ENCODE measurements at regions not wholly inside any gene's neighbourhood (a gene's known extent, or its start where the extent isn't known, plus 50 kb on each side); places are given as distances from the start of the nearest gene placed in this dataset.

DNA sequence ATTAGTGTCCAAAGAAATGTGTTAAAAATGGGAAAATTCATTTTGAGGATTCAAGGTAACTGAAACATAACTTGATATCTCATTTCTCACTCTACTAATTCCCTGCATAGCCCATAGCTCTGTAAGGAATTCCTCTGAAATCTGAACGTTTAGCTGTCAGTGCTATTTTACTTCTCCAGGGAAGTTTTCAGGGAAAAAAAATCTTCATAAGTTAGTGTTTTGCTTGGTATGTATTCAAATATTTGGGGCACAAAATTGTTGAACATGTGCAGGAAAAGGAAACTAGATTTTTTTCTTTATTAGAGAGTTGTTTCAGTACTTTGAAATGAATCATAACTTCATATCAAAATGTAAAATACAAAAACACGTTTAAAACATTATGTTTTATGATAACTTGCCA, 891.4 kb downstream of the CENPC start:
- Histone ChIP-seq H3K4me3 (ENCODE audit: control insufficient read depth in 2 of 3, extremely low read depth in 1 of 3, insufficient read depth in 2 of 3, low read depth in 1 of 3, low read length in 3 of 3) (no peak overlapping the region), H3K27ac (ENCODE audit: control insufficient read depth, insufficient read depth, low read length) (no peak overlapping the region), H3K9ac (ENCODE audit: control insufficient read depth, extremely low read depth, insufficient read depth, low read length) (no peak overlapping the region), H2AFZ (ENCODE audit: control insufficient read depth, low read length) (no peak overlapping the region), H3K4me1 (ENCODE audit: control insufficient read depth, extremely low read depth, insufficient read depth, low read length) (no peaks in the 10 kb centered on the region), H4K20me1 (ENCODE audit: control insufficient read depth, extremely low read depth, insufficient read depth, low read length) (no peaks in the 10 kb centered on the region), H3K9me3 (ENCODE audit: control insufficient read depth, low read depth, low read length) (no peaks in the 10 kb centered on the region), H3K9me1 (ENCODE audit: control insufficient read depth, extremely low read depth, insufficient read depth, low read length) (no peaks in the 10 kb centered on the region), H3K27me3 (ENCODE audit: control insufficient read depth, extremely low read depth, insufficient read depth, low read length) (no peaks in the 10 kb centered on the region), H3K4me2 (ENCODE audit: control insufficient read depth, extremely low read depth, insufficient read depth, low read depth, low read length) (no peak overlapping the region), H3K79me2 (ENCODE audit: control insufficient read depth, insufficient read depth, low read length) (no peaks in the 10 kb centered on the region), H3K36me3 (ENCODE audit: control insufficient read depth in 2 of 2, extremely low read depth in 1 of 2, insufficient read depth in 2 of 2, low read length in 2 of 2) (no peaks in the 10 kb centered on the region)
- FAIRE-seq, result no peak
- no peak for TF ChIP-seq EZH2 (IDR thresholded peaks at IDR 0.05; ENCODE audit: low read length)
- TF ChIP-seq, protein P1, sequence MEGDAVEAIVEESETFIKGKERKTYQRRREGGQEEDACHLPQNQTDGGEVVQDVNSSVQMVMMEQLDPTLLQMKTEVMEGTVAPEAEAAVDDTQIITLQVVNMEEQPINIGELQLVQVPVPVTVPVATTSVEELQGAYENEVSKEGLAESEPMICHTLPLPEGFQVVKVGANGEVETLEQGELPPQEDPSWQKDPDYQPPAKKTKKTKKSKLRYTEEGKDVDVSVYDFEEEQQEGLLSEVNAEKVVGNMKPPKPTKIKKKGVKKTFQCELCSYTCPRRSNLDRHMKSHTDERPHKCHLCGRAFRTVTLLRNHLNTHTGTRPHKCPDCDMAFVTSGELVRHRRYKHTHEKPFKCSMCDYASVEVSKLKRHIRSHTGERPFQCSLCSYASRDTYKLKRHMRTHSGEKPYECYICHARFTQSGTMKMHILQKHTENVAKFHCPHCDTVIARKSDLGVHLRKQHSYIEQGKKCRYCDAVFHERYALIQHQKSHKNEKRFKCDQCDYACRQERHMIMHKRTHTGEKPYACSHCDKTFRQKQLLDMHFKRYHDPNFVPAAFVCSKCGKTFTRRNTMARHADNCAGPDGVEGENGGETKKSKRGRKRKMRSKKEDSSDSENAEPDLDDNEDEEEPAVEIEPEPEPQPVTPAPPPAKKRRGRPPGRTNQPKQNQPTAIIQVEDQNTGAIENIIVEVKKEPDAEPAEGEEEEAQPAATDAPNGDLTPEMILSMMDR (optimal IDR thresholded peaks at IDR 0.05 in 1 of 3, IDR thresholded peaks at IDR 0.05 in 1 of 3, conservative IDR thresholded peaks at IDR 0.05 in 1 of 3; ENCODE audit: extremely low read depth in 1 of 3, insufficient read depth in 2 of 3, low read length in 3 of 3), result no peak
- dilution Hi-C loops (cut with MboI; ENCODE audit: extremely low pct_ligation_motif_present, low sequenced_read_pairs), result no loop called here
- no peak for DNase-seq (ENCODE audit: low read depth, low spot score)

DNA sequence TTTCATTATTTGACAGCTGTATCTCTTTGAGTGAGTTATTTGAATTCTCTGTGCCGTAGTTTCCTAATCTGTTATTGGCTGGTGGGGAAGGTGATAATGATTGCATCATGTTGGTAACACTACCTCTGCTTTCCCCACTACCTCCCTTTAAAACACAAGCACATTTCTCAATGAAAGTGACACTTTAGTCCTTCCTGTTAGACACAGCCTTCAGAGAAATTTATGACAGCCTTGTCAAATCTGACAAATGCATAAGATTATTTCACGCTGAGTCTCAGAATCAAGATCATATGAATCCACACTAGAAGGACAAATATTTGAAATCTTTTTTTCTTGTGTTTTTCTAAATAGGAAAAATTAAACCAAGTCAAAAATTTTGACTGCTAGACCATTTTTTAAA, 896.1 kb downstream of the CENPC start:
- FAIRE-seq (no peak), DNase-seq (ENCODE audit: low read depth, low spot score) (no peak)
- H3K36me3 ChIP-seq (ENCODE audit: control insufficient read depth in 2 of 2, extremely low read depth in 1 of 2, insufficient read depth in 2 of 2, low read length in 2 of 2), result no peaks in the 10 kb centered on the region
- H3K4me3 ChIP-seq (ENCODE audit: control insufficient read depth in 2 of 3, extremely low read depth in 1 of 3, insufficient read depth in 2 of 3, low read depth in 1 of 3, low read length in 3 of 3), result no peak overlapping the region
- H3K27ac ChIP-seq (ENCODE audit: control insufficient read depth, insufficient read depth, low read length), result no peak overlapping the region
- no peak overlapping the region for H3K4me2 ChIP-seq (ENCODE audit: control insufficient read depth, extremely low read depth, insufficient read depth, low read depth, low read length)
- no peaks in the 10 kb centered on the region for H3K9me1 ChIP-seq (ENCODE audit: control insufficient read depth, extremely low read depth, insufficient read depth, low read length)
- dilution Hi-C loops (cut with MboI; ENCODE audit: extremely low pct_ligation_motif_present, low sequenced_read_pairs), result no loop called here
- H4K20me1 ChIP-seq (ENCODE audit: control insufficient read depth, extremely low read depth, insufficient read depth, low read length), result no peaks in the 10 kb centered on the region
- H3K9me3 ChIP-seq (ENCODE audit: control insufficient read depth, low read depth, low read length), result no peaks in the 10 kb centered on the region
- TF ChIP-seq EZH2 (IDR thresholded peaks at IDR 0.05; ENCODE audit: low read length), result no peak
- TF ChIP-seq, protein P1 (optimal IDR thresholded peaks at IDR 0.05 in 1 of 3, IDR thresholded peaks at IDR 0.05 in 1 of 3, conservative IDR thresholded peaks at IDR 0.05 in 1 of 3; ENCODE audit: extremely low read depth in 1 of 3, insufficient read depth in 2 of 3, low read length in 3 of 3), result no peak
- H3K9ac ChIP-seq (ENCODE audit: control insufficient read depth, extremely low read depth, insufficient read depth, low read length), result no peak overlapping the region
- no peak overlapping the region for H2AFZ ChIP-seq (ENCODE audit: control insufficient read depth, low read length)
- no peaks in the 10 kb centered on the region for H3K79me2 ChIP-seq (ENCODE audit: control insufficient read depth, insufficient read depth, low read length)
- no peaks in the 10 kb centered on the region for H3K27me3 ChIP-seq (ENCODE audit: control insufficient read depth, extremely low read depth, insufficient read depth, low read length)
- no peaks in the 10 kb centered on the region for H3K4me1 ChIP-seq (ENCODE audit: control insufficient read depth, extremely low read depth, insufficient read depth, low read length)

Data from keratinocyte (primary cell).